GM21423 (cell line): ENCODE measurements at regions not wholly inside any gene's neighbourhood (a gene's known extent, or its start where the extent isn't known, plus 50 kb on each side); places are given as distances from the start of the nearest gene placed in this dataset.

Source experiments
- ATAC-seq: cut with Tn5 transposase; IDR thresholded peaks from one replicate; pipeline ENCODE4 v1.9.1; 2021; ENCODE audit warnings: mild to moderate bottlenecking, moderate library complexity; ENCODE audit not compliant: unreplicated experiment

- no peak for ATAC-seq
Measured at GRCh38 chr15:46296797-46297196, 662.0 kb downstream of the SQOR start.

DNA sequence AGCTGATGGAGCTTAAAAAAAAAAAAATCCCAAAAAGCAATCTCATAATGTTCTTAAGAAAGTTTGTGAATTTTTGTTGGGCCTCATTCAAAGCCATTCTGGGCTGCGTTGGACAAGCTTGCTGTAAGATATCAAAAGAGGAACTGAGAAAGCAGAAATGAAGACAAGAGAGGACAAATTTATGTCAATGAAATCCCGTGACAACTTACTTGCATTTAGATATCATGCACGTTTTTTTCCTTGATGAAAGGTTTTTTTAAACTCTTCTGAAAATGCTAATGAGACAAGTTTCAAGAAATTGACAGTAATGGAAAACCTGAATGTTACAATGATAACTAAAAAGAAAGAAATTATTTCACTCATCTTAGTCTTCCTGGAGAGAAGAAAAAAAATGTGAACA is 662.9 kb downstream of the SQOR start:
- ATAC-seq: peak; percentile 90

DNA sequence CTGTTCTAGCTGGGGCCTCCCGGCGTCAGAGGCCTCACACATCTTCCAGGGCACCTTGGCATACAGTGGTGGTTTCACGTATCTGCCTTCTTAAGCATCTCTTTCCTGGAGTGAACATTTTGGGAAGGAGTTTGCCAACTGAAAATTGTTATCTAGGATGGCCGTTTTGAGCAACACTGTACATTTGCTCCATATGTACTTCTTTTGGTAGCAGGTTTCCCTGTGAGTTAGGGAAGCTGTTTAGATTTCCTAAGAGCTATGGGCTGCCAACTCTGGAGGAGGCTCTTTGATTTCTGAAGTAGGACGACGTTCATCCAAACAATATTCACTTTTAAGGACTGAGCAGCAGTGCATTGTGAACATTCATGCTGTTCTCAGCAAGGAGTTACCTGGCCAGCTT is 665.9 kb downstream of the SQOR start:
- ATAC-seq: no peak

- ATAC-seq: no peak
Measured at GRCh38 chr15:46301291-46301690, 666.5 kb downstream of the SQOR start.

GRCh38 chr15:46301826-46302225 is 667.0 kb downstream of the SQOR start:
- no peak for ATAC-seq

DNA sequence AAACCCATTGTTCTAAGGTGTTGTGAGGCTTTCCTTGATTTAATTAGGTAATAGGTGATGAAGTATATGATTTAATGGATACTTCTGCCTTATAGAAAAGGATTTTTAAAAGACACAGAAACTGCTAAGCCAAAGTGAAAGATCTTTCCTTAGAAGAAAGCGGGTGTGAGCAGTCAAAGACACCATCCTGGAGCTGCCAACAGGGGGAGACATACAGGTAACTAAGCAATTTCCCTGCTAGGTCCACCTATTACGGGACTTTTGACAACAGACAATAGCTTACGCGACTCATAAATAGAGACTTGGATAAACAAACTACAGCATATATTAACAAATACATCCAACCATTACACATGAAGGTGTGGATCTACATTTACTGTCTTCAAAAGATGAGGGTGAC is 669.5 kb downstream of the SQOR start:
- ATAC-seq: no peak

DNA sequence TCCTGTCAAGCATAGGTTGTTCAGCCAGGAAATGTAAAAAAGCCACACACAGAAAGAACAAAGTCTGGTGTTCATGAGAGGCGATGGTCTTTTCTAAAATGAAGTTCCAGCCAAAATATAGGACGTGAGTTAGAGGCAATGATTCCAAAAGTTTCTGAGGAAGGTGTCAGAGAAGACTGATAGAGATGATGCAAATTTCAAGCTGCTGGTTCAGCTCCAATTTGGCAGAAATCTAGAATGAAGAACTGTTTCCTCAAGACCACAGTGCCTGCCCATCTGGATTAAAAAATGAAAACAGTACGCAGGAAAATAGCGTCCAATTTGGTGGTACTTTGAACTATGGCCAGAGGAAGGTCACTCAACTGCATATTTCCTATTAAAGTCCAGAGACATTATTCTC is 672.9 kb downstream of the SQOR start:
- ATAC-seq: no peak

DNA sequence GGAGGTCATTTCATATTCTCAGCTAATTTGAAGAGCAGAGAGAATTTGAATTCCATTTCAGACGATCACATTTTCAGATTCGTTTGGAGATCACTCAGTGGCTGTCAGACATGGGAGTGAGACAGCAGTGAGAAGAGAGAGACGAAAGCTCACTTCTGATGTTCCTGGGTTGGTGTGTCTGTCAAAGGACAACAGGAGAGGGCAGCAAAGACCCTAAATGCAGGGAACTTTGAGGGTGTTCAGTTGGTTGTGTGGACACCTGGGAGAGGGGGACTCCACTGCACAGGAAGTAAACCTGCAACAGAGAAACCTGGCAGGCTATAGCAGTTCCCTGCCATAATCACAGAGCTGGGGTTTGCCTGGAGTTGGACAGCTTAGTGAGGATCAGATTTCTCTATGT is 675.1 kb downstream of the SQOR start:
- no peak for ATAC-seq

DNA sequence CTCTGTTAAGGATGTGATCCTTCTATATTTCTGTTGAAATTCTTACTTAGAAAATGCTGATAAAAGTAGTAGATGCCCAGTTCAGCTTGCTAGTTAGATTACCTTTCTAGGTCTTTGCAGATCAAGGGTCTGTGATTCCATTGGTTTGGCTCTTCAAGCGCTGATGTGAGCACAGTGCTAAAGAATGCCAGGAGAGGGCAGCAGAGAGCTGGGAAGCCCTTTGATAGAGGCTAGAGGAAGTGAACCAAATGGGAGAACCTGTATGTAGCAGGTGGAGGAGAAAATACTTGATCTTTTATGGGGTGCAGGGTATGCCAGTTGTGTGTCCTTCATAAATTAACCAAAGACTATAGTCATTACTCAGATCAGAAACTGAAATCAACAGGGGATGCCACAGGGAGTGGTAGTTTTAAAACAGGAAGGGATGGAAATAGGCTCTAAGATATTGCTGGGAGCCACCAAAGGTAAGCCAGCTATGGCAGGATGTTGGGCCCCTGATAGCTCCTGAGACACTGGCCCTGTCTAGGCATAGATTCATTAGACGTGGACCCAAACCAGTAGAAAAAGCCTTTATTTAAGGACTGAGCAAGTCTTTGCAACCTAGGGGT is 677.4 kb downstream of the SQOR start:
- peak; percentile 86 for ATAC-seq

GRCh38 chr15:46315434-46315833 is 680.6 kb downstream of the SQOR start:
- no peak for ATAC-seq

DNA sequence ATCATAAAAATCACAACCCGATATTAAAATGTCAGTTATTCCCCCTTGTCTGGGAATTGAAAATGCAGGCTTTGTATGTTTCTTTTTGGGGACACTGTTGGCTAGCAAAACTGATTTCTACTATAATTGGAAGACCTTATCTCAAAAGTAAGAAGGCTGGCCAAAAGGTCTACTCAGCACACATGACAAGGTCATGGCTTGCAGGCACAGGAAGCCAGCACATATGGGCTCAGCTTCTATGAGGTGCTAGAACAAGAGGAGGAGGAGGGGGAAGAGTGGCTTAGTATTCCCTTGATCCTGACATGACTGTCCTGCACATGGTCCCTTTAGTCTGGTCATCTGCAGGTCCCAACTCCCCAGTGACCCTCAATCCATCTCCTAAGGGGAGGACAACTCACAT is 681.2 kb downstream of the SQOR start:
- ATAC-seq: no peak

DNA sequence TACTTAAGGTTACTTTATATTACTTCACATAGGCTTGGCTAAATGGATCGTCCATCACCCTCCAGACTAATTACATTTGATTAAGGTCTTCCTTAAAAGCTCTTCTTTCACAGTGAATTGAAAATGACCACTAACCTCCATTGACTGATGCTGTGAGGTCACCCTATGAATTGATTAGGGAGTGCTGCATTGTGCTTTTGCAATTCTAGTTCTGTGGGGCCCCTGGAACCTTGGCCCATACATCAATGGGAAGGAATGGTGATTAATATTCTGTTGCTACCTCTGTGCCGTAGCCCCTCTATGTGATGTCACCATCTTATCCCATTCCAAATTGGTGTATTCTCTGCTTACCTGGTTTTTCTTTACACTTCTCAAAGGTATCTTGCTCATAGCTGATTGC is 682.2 kb downstream of the SQOR start:
- no peak for ATAC-seq

GRCh38 chr15:46322753-46323152 is 687.9 kb downstream of the SQOR start:
- no peak for ATAC-seq

- no peak for ATAC-seq
Measured at GRCh38 chr15:46326173-46326572, 691.3 kb downstream of the SQOR start.

GRCh38 chr15:46328821-46329220 is 694.0 kb downstream of the SQOR start:
- ATAC-seq: no peak

DNA sequence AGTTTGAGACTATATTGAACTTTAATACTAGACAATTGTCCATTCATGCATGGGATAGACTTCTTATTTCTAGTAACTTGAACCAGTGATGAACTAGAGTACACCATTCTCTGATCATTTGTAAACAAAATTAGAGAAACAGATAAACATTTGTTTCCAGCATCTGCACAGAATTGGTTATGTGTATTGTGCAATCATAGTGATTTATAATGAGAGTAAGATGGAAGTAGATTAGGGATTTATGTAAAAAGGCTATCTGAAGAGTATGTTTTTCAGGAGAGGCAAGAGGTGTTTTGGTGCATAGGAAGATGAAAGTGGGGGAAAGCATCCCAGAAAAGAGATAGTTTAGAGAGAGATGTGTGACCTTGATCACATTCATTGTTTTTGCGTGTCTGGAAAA is 695.0 kb downstream of the SQOR start:
- ATAC-seq: no peak

DNA sequence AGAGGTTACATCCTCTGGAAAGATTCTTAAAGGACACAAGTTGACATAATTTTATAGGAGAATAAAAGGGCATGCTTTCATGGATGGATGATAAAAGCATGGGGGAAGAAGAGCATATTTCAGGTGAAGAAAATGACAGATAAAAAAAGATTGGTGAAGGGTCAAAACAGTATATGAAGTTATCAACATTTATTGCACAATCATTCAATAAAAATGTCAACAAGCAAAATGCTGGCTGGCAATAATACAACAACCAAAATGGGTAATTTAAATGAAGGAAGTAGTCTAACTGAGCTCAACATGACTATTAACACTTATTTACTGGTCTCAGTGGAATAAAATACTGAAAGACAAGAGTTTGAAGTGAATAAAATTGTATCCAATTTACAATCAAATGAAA is 696.7 kb downstream of the SQOR start:
- ATAC-seq: no peak

DNA sequence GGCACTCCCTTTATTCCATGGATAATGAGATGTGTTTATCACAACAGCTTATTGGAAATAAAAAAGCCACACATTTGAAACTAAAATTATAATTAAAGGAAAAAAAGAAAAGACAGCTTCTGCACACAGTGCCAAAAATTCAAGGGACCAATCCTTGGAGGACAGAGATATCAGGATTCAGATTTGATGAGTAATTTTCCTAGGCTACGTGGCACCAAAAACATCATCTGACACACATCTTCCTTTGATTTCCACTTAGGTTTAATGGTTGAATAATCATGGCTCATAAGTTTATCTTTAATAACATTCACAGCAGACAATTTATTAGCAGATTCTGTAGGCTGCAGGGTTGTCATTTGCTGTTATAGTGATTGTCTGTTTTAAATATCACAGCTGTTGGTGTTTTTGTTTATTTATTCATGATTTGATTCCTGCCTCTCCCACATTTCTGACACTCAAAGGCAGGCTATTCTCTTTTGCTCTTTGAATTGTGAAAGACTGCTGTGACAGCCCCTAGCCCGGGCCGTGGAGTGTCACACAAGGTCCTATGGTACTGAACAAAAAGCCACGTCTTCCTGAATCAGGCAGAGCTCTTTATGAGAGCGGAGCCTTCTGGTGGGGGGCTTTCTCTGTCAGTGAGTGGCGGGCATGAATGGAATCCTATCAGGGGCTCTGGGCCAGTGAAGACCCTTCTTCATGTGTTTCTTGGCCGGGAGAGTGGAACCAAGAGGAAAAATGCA is 708.5 kb downstream of the SQOR start:
- ATAC-seq: no peak

GRCh38 chr15:46344115-46344724 is 709.4 kb downstream of the SQOR start:
- ATAC-seq: no peak

GRCh38 chr15:46344915-46345314 is 710.1 kb downstream of the SQOR start:
- ATAC-seq: no peak

DNA sequence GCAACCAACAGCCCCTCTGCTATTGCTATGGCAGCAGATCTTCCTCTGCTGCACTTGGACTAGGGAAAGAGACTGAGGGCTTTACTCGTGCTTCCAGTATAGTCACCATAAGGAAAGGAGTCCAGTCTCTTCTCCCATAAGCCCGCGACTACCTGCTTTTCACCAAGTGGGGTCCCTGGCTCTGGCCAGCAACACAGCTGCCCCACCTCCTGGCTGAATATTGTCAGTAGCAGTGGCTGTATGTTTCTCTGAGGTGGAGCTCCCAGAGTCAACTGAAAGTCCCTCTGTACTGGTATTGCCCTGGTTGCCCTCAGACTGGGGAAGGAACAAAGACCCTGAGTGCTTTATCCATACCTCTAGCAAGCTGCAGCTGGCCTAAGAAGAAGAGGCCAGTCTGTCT is 719.6 kb downstream of the SQOR start:
- ATAC-seq: no peak

DNA sequence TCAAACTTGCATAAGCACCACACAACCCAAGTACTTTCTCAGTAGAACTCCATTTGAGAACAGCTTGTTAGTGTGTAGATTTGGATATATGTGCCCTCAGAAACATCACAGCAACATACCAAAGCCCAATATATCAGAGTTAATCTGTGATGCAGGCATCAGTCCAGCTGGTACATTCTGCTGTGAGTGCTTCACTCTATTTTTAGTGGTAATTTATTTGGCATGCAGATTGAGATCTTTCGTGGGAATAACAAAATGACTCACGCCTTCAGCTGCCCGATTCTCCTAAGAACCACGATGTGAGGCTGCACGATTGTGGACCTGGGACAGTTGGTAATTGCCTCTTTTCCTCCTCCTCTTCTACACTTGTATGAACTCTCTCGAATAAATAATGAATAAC is 730.7 kb downstream of the SQOR start:
- ATAC-seq: no peak
